ENCODE measurements at regions not wholly inside any gene's neighbourhood (a gene's known extent, or its start where the extent isn't known, plus 50 kb on each side); places are given as distances from the start of the nearest gene placed in this dataset.

- Histone ChIP-seq H3K27me3 (ENCODE audit: control insufficient read depth in 2 of 2, insufficient read depth in 1 of 2, low read length in 1 of 2) (no peaks in the 10 kb centered on the region), H3K9me3 (ENCODE audit: control insufficient read depth in 2 of 2, insufficient read depth in 1 of 2, low read length in 1 of 2) (no peaks in the 10 kb centered on the region), H3K4me3 (ENCODE audit: low read length in 2 of 2) (no peak overlapping the region), H3K4me1 (ENCODE audit: control insufficient read depth in 2 of 2, insufficient read depth in 2 of 2, low read length in 2 of 2) (no peaks in the 10 kb centered on the region), H3K27ac (ENCODE audit: low read depth in 1 of 2, low read length in 1 of 2) (no peak overlapping the region), H3K36me3 (ENCODE audit: control insufficient read depth in 2 of 2, insufficient read depth in 2 of 2, low read length in 1 of 2) (no peaks in the 10 kb centered on the region)
- 87% methylated on average over 4 of the region's 4 CpGs for WGBS
- no peak for DNase-seq (ENCODE audit: low read depth in 6 of 9, low spot score in 9 of 9)
These were observed 654.9 kb upstream of the CELF2 start for GRCh38 chr10:10362800-10363199.

GRCh38 chr10:10363217-10363616 lies 654.5 kb upstream of the CELF2 start:
- no peak overlapping the region for H3K4me3 ChIP-seq (ENCODE audit: low read length in 2 of 2)
- H3K27ac ChIP-seq (ENCODE audit: low read depth in 1 of 2, low read length in 1 of 2) = no peak overlapping the region
- H3K9me3 ChIP-seq (ENCODE audit: control insufficient read depth in 2 of 2, insufficient read depth in 1 of 2, low read length in 1 of 2) = no peaks in the 10 kb centered on the region
- WGBS = 94% methylated on average over 6 of the region's 6 CpGs
- no peaks in the 10 kb centered on the region for H3K27me3 ChIP-seq (ENCODE audit: control insufficient read depth in 2 of 2, insufficient read depth in 1 of 2, low read length in 1 of 2)
- no peaks in the 10 kb centered on the region for H3K4me1 ChIP-seq (ENCODE audit: control insufficient read depth in 2 of 2, insufficient read depth in 2 of 2, low read length in 2 of 2)
- H3K36me3 ChIP-seq (ENCODE audit: control insufficient read depth in 2 of 2, insufficient read depth in 2 of 2, low read length in 1 of 2) = no peaks in the 10 kb centered on the region
- DNase-seq (ENCODE audit: low read depth in 6 of 9, low spot score in 9 of 9) = no peak

- 90% methylated on average over 2 of the region's 2 CpGs for WGBS
- H3K9me3 ChIP-seq (ENCODE audit: control insufficient read depth in 2 of 2, insufficient read depth in 1 of 2, low read length in 1 of 2) = no peaks in the 10 kb centered on the region
- no peaks in the 10 kb centered on the region for H3K36me3 ChIP-seq (ENCODE audit: control insufficient read depth in 2 of 2, insufficient read depth in 2 of 2, low read length in 1 of 2)
- no peak overlapping the region for H3K4me3 ChIP-seq (ENCODE audit: low read length in 2 of 2)
- no peak for DNase-seq (ENCODE audit: low read depth in 6 of 9, low spot score in 9 of 9)
- H3K27me3 ChIP-seq (ENCODE audit: control insufficient read depth in 2 of 2, insufficient read depth in 1 of 2, low read length in 1 of 2) = no peaks in the 10 kb centered on the region
- H3K4me1 ChIP-seq (ENCODE audit: control insufficient read depth in 2 of 2, insufficient read depth in 2 of 2, low read length in 2 of 2) = no peaks in the 10 kb centered on the region
- no peak overlapping the region for H3K27ac ChIP-seq (ENCODE audit: low read depth in 1 of 2, low read length in 1 of 2)
These were observed 652.8 kb upstream of the CELF2 start for GRCh38 chr10:10364902-10365301.

- H3K27me3 ChIP-seq (ENCODE audit: control insufficient read depth in 2 of 2, insufficient read depth in 1 of 2, low read length in 1 of 2) = no peaks in the 10 kb centered on the region
- no peaks in the 10 kb centered on the region for H3K9me3 ChIP-seq (ENCODE audit: control insufficient read depth in 2 of 2, insufficient read depth in 1 of 2, low read length in 1 of 2)
- no peak overlapping the region for H3K27ac ChIP-seq (ENCODE audit: low read depth in 1 of 2, low read length in 1 of 2)
- H3K4me3 ChIP-seq (ENCODE audit: low read length in 2 of 2) = no peak overlapping the region
- no peaks in the 10 kb centered on the region for H3K36me3 ChIP-seq (ENCODE audit: control insufficient read depth in 2 of 2, insufficient read depth in 2 of 2, low read length in 1 of 2)
- no peak for DNase-seq (ENCODE audit: low read depth in 6 of 9, low spot score in 9 of 9)
- 95% methylated on average over 3 of the region's 3 CpGs for WGBS
- no peaks in the 10 kb centered on the region for H3K4me1 ChIP-seq (ENCODE audit: control insufficient read depth in 2 of 2, insufficient read depth in 2 of 2, low read length in 2 of 2)
These were observed 652.0 kb upstream of the CELF2 start for GRCh38 chr10:10365676-10366075.

GRCh38 chr10:10366836-10367235 lies 650.8 kb upstream of the CELF2 start:
- Histone ChIP-seq H3K36me3 (ENCODE audit: control insufficient read depth in 2 of 2, insufficient read depth in 2 of 2, low read length in 1 of 2) (no peaks in the 10 kb centered on the region), H3K4me3 (ENCODE audit: low read length in 2 of 2) (no peak overlapping the region), H3K4me1 (ENCODE audit: control insufficient read depth in 2 of 2, insufficient read depth in 2 of 2, low read length in 2 of 2) (no peaks in the 10 kb centered on the region), H3K27ac (ENCODE audit: low read depth in 1 of 2, low read length in 1 of 2) (no peak overlapping the region), H3K27me3 (ENCODE audit: control insufficient read depth in 2 of 2, insufficient read depth in 1 of 2, low read length in 1 of 2) (no peaks in the 10 kb centered on the region), H3K9me3 (ENCODE audit: control insufficient read depth in 2 of 2, insufficient read depth in 1 of 2, low read length in 1 of 2) (no peaks in the 10 kb centered on the region)
- DNase-seq (ENCODE audit: low read depth in 6 of 9, low spot score in 9 of 9) = no peak
- 94% methylated on average over 1 of the region's 1 CpG for WGBS

GRCh38 chr10:10367264-10367663 lies 650.4 kb upstream of the CELF2 start:
- WGBS = 95% methylated on average over 6 of the region's 6 CpGs

GRCh38 chr10:10368951-10369576 lies 648.6 kb upstream of the CELF2 start:
- WGBS = 93% methylated on average over 7 of the region's 7 CpGs
- Histone ChIP-seq H3K36me3 (ENCODE audit: control insufficient read depth in 2 of 2, insufficient read depth in 2 of 2, low read length in 1 of 2) (no peaks in the 10 kb centered on the region), H3K4me3 (ENCODE audit: low read length in 2 of 2) (no peak overlapping the region), H3K4me1 (ENCODE audit: control insufficient read depth in 2 of 2, insufficient read depth in 2 of 2, low read length in 2 of 2) (no peaks in the 10 kb centered on the region), H3K27ac (ENCODE audit: low read depth in 1 of 2, low read length in 1 of 2) (no peak overlapping the region), H3K27me3 (ENCODE audit: control insufficient read depth in 2 of 2, insufficient read depth in 1 of 2, low read length in 1 of 2) (no peaks in the 10 kb centered on the region), H3K9me3 (ENCODE audit: control insufficient read depth in 2 of 2, insufficient read depth in 1 of 2, low read length in 1 of 2) (no peaks in the 10 kb centered on the region)
- DNase-seq (ENCODE audit: low read depth in 6 of 9, low spot score in 9 of 9) = no peak

More at GRCh38 chr10:10367264-10367663, 650.4 kb upstream of the CELF2 start:
- Histone ChIP-seq H3K4me1 (ENCODE audit: control insufficient read depth in 2 of 2, insufficient read depth in 2 of 2, low read length in 2 of 2) (no peaks in the 10 kb centered on the region), H3K27me3 (ENCODE audit: control insufficient read depth in 2 of 2, insufficient read depth in 1 of 2, low read length in 1 of 2) (no peaks in the 10 kb centered on the region), H3K4me3 (ENCODE audit: low read length in 2 of 2) (no peak overlapping the region), H3K36me3 (ENCODE audit: control insufficient read depth in 2 of 2, insufficient read depth in 2 of 2, low read length in 1 of 2) (no peaks in the 10 kb centered on the region), H3K27ac (ENCODE audit: low read depth in 1 of 2, low read length in 1 of 2) (no peak overlapping the region), H3K9me3 (ENCODE audit: control insufficient read depth in 2 of 2, insufficient read depth in 1 of 2, low read length in 1 of 2) (no peaks in the 10 kb centered on the region)
- no peak for DNase-seq (ENCODE audit: low read depth in 6 of 9, low spot score in 9 of 9)

- Histone ChIP-seq H3K36me3 (ENCODE audit: control insufficient read depth in 2 of 2, insufficient read depth in 2 of 2, low read length in 1 of 2) (no peaks in the 10 kb centered on the region), H3K4me1 (ENCODE audit: control insufficient read depth in 2 of 2, insufficient read depth in 2 of 2, low read length in 2 of 2) (no peaks in the 10 kb centered on the region), H3K27ac (ENCODE audit: low read depth in 1 of 2, low read length in 1 of 2) (no peak overlapping the region), H3K4me3 (ENCODE audit: low read length in 2 of 2) (no peak overlapping the region), H3K9me3 (ENCODE audit: control insufficient read depth in 2 of 2, insufficient read depth in 1 of 2, low read length in 1 of 2) (no peaks in the 10 kb centered on the region), H3K27me3 (ENCODE audit: control insufficient read depth in 2 of 2, insufficient read depth in 1 of 2, low read length in 1 of 2) (no peaks in the 10 kb centered on the region)
- DNase-seq (ENCODE audit: low read depth in 6 of 9, low spot score in 9 of 9) = no peak
These were observed 631.8 kb upstream of the CELF2 start for GRCh38 chr10:10385831-10386230.

GRCh38 chr10:10389182-10389581 lies 628.5 kb upstream of the CELF2 start:
- DNase-seq (ENCODE audit: low read depth in 6 of 9, low spot score in 9 of 9) = no peak

GRCh38 chr10:10392511-10392910 lies 625.2 kb upstream of the CELF2 start:
- Histone ChIP-seq H3K27ac (ENCODE audit: low read depth in 1 of 2, low read length in 1 of 2) (no peak overlapping the region), H3K36me3 (ENCODE audit: control insufficient read depth in 2 of 2, insufficient read depth in 2 of 2, low read length in 1 of 2) (no peaks in the 10 kb centered on the region), H3K4me3 (ENCODE audit: low read length in 2 of 2) (no peak overlapping the region), H3K4me1 (ENCODE audit: control insufficient read depth in 2 of 2, insufficient read depth in 2 of 2, low read length in 2 of 2) (no peaks in the 10 kb centered on the region), H3K27me3 (ENCODE audit: control insufficient read depth in 2 of 2, insufficient read depth in 1 of 2, low read length in 1 of 2) (no peaks in the 10 kb centered on the region), H3K9me3 (ENCODE audit: control insufficient read depth in 2 of 2, insufficient read depth in 1 of 2, low read length in 1 of 2) (no peaks in the 10 kb centered on the region)
- WGBS = 82% methylated on average over 2 of the region's 2 CpGs
- DNase-seq (ENCODE audit: low read depth in 6 of 9, low spot score in 9 of 9) = no peak

More at GRCh38 chr10:10389182-10389581, 628.5 kb upstream of the CELF2 start:
- 96% methylated on average over 4 of the region's 4 CpGs for WGBS
- Histone ChIP-seq H3K36me3 (ENCODE audit: control insufficient read depth in 2 of 2, insufficient read depth in 2 of 2, low read length in 1 of 2) (no peaks in the 10 kb centered on the region), H3K27me3 (ENCODE audit: control insufficient read depth in 2 of 2, insufficient read depth in 1 of 2, low read length in 1 of 2) (no peaks in the 10 kb centered on the region), H3K27ac (ENCODE audit: low read depth in 1 of 2, low read length in 1 of 2) (no peak overlapping the region), H3K4me1 (ENCODE audit: control insufficient read depth in 2 of 2, insufficient read depth in 2 of 2, low read length in 2 of 2) (no peaks in the 10 kb centered on the region), H3K9me3 (ENCODE audit: control insufficient read depth in 2 of 2, insufficient read depth in 1 of 2, low read length in 1 of 2) (no peaks in the 10 kb centered on the region), H3K4me3 (ENCODE audit: low read length in 2 of 2) (no peak overlapping the region)
